CD4-positive, alpha-beta T cell treated with Interleukin-17A for 1 hour (primary cell): ENCODE measurements at regions not wholly inside any gene's neighbourhood (a gene's known extent, or its start where the extent isn't known, plus 50 kb on each side); places are given as distances from the start of the nearest gene placed in this dataset.
"Not testable (repeated sequence)": the region's sequence is repeated elsewhere in the genome, so short reads cannot be mapped to it uniquely, and the experiment has no call there.

Source experiments
- DNase-seq: peaks from one replicate; pipeline ENCODE4 v3.0.0-alpha.2; 2020

DNA sequence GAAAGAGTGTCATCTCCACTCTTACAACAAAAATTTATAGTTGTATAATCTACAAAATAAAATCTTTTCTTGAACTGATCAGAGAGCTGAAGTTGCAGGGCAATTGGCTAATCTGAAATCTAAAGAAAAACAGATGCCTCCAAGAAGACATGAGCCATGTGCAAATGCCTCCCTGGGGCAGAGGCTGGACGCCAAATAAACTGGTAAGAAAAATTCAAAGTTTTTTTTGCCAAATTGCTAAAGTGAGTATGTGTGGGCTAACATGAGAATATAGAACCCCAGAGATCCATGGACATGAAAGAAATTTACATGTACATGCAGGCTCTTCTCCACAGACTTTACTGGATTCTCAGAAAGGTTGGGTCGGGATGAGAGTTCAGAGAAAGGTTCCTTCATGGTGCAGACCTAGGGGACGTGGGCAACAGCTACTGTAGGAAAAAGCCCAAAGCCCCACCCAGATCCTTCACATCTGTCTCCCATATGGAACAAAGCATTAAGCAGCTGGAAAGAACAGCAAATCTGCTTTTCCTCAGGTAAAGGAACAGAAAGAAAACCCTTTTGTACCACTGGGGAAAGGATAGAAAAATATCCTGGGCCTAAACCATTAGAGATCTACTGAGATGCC, 90.5 kb upstream of the SIRPG start:
- no peak for DNase-seq

DNA sequence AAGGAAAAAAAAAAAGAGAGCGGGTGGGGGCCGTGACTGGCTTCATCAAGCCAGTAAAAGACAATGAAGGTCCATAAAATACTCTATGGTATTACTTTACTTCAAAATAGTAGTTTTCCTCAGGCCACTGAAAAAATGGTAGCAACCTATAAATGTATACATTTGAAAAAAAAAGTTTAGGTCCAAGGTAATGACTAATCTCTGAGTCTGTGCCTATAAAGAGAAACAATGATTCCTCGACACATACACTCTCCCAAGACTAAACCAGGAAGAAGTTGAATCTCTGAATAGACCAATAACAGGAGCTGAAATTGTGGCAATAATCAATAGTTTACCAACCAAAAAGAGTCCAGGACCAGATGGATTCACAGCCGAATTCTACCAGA, 84.5 kb upstream of the SIRPG start:
- not testable (repeated sequence) for DNase-seq

DNA sequence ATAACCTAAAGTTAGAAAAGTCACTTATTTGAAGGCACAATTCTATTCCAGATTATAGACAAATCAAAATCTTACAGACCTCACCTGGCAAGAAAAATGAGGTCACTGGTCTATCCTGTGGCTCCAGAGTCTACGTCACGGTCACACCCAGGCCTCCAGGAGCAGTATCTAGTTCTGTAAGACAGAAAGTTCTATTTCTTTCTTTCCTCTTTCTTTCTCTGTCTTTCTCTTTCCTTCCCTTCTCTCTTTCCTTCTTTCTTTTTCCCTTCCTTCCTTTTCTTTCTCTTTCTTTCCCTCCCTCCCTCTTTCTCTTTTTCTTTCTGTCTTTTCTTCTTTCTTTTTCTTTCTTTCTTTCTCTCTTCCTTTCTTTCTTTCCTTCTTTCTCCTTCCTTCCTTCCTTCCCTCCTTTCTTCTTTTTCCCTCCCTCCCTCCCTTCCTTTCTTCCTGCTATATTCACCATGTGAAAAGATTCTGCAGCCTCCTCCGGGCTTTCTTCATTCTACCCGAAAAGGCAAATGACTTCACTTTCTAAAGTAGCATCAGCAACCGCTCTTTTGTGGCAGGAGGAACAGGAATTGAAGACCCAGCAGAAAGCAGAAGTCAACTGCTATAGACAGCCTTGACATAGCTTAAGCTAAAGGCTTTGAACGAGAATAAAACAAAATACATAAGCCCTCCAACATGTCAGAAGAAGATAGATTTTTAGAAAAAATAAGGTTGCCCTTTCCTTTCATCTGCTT, 83.9 kb upstream of the SIRPG start:
- DNase-seq, result no peak

DNA sequence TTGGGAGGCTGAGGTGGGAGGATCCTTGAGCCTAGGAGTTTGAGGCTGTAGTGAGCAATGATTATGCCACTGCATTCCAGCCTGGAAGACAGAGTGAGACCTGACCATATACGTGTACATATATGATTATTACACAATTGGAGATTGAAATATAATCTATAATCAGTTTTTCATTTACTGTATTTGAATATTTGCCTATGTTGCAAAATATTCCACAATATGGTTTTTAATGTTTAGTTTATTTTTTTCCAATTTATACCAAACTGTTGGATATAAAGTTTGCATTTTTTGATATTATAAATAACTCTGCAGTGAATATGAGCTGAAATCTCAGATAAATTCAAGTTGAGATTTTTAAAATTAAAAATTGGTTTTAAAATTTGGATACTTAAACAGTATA, 79.6 kb upstream of the SIRPG start:
- no peak for DNase-seq

DNA sequence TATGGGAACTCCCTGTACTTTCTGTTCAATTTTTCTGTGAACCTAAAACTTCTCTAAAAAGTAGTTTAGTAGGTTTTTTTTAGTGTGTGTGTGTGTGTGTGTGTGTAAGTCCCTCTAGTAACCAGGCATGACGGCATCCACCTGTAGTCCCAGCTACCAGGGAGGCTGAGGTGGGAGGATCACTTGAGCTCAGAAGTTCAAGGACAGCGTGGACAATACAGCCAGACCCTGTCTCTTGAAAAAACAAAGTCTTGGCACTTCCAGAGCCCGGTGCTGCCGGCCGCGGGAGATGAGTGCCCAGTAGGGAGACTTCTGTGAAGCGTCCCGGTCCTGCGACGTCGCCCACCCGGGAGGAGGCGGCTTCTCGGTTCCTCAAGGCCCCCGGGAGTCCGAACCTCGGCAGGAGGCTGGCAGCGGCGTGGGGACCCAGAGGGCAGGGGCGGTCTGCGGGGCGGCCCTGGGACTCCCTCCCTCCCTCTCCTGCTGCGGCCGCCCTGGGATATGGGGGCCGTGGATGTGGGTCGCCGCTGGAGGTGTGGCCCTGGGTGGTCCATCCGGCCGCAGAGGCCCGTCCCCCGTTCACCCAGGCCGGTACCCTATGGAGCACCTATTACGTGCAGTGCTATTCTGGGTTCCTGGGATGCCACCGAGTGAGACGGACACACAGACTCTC, 78.0 kb upstream of the SIRPG start:
- DNase-seq, result no peak

DNA sequence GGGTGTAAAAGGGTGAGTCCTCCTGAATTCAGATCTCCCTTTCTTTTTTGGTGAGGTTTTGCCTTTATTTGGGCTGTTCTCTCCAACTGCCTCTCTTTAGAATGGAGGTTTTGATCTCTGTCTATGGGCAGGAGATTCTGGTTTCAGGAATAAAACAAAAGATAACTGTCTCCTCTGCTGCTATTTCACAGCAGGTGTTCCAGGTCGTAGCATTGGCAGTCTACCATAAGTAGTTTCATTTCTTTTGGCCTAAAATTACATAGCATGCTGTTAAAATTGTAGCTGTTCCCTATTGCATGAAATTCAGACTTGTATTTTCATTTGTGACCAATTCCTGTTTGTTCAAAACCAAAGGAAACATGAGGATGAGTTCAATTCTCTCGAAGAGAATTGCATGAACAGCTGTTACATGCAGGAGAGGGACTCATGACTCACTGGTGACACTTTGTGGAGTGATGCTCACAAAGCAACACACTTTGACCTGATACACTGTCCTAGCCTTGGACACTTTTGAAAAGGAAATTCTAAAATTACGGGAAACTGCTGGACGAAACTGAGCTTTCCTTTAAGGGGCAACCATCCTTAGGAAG, 76.8 kb upstream of the SIRPG start:
- DNase-seq, result peak; percentile 68

DNA sequence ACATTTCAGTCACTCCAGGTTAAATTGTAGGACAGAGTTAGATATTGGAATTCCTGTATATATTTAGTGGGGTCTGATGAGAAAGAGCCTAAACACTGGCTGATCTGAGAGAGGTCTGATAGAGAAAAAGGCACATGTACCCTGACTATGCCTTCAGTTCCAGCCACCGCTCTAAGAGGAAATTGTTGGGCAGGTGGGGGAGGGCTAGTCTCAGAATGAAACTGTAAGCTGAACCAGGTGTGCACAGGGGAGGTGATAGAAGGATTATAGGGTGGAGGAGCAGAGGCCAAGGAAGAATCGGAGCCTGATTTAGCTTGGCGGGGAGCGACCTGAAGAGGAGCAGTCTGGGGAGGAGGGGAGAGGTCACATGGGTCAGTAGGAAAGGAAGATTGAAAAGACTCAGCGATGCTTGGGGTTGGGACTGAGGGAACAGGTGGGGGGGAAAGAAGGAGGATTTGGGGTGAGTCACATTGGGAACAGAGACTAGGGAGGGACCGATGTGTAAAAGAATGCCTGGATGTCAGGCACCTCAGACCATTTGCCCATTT, 74.3 kb upstream of the SIRPG start:
- DNase-seq, result peak; percentile 49

DNA sequence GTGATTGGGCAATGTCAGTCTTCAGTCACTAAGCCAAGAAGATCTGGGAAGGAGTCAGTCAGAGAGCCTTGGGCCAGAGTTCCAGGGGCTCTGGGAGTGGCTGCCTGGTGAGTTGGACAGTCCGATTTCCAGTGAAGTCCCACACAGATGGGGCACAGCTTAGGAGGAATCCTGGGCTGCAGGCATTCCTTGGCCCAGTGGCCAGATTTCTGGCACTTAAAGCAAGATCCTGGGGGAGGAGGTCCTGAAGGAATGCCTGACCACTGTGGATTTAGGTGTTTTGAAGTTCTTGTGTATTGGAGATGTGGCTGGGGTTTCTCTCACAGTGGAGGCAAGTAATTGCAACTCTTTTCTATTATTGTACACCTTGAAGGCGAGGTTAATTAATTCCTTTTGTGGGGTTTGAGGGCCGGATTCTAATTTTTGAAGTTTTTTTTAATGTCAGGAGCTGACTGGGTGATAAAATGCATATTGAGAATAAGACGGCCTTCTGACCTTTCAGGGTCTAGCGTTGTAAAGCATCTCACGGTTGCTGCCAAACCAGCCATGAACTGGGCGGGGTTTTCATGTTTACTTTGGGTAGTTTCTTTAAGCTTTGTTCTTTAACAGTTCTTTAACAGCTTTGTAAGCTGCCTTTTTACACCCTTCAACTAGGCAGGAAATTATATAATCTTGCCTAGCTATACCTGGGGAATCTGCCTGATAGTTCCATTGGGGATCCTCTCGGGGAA, 73.6 kb upstream of the SIRPG start:
- DNase-seq, result peak; percentile 39

DNA sequence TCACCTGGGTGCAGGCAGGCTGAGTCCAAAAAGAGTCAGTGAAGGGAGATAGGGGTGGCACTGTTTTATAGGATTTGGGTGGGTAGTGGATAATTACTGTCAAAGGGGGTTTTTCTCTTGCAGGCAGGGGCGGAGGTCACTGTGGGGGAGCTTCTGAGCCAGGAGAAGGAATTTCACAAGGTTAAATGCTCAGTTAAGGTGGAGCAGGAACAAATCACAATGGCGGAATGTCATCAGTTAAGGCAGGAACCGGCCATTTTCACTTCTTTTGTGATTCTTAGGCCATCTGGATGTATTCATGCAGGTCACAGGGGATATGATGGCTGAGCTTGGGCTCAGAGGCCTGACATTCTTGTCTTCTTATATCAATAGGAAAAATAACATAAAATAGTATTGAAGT, 69.7 kb upstream of the SIRPG start:
- not testable (repeated sequence) for DNase-seq

DNA sequence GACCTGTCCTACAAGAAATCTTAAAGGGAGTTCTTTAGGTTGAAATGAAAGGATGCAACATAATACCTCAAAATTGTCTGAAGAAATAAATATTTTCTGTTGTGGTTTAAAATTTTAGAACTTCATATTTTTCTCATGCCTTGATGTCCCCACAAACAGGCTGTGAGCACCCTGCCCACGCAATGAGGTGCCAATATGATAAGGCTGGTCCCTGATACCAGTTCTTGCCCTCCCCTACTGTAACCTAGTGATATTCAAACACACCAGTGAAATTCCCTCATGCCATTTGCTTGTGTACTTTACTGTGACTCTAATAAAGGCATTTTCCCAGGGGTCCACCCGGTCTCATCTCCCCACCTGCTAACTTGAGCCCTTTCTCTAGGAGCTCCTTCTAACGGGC, 67.3 kb upstream of the SIRPG start:
- no peak for DNase-seq

DNA sequence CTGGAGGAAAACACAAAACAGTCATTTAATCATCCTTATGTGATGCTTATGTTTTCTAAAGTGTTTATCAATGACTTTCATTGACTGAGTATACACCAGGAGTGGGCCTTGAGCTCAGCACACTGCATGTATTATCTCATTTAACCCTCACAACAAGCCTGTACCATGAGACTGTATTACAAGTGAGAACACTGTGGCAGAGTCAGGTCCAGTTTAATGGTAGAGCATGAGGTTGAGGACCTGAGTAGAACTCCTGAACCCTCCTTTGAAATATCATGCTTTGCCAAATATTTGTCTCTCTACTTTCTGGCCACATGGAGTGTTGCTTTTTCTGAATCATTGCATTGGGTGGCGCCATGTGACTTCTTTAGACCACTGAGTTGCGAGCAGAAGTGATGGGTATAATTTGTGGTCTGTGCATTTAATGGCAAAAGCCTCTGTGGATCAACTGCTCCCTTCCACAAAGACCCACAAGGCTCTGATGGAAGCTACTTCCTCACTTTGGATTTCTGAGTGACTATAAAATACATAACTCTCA, 65.0 kb upstream of the SIRPG start:
- DNase-seq, result no peak

DNA sequence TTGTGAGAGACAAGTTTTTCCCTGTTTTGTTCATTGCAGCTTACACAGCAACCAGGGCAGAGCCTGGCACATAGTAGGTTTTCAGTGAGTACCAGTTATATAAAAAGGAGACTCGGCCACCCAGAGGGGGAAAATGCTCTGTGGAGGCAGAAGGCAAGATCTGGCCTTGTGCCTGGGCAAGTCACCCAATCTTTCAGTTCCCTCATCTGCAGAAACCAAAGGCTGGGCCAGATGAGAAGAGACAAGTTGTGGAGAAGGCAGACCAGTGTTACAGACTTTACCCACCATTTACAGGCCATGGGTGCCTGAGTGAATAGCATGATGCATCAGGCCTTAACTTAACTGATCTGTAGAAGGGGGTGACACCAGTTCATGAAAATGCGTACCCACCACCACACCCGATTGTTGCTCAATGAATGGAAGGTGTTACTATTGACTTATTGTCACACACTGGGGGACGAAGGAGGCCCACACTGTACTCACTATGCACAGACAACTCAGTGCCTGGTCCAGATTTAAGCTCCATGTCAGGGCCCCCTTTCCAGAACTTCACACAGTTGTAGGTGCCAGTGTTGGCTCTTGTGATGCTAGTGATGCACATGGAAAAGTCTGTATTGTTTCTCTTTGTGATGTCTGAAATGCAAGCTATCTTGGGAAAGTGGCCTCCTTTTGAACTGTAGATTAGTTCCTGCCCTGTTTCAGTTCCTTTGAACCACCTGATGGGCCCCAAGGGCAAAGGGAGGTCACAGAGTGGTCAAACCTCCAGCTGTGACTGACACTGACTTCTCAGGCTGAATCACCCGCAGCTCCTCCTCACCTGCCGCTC, 64.3 kb upstream of the SIRPG start:
- no peak for DNase-seq

DNA sequence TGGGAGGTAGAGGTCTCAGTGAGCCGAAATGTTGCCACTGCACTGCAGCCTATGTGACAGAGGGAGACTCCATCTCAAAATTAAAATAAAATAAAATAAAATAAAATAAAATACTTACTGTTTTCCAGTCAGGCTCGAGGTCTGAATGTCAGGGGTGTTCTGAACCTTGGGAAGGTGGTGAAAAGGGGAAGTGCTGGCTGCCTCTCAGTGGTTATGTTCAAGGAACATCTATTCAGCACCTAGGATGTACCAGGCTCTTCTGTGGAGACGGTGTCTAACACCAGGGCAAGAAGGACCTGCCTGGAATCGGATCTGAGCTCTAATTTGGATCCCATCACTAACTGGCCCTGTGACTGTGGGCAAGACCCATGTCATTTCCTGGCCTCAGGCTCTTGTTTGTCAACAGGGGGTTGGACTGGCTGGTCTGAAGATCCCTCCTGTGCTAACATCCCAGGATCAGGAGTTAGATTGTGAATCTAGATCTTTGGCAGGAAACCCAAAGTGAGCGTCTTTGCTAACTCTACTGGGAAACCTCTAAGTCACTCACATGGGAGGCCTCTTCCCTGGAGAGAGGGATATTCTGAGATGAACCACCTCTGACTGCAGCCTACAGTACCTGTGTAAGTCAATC, 63.4 kb upstream of the SIRPG start:
- no peak for DNase-seq

DNA sequence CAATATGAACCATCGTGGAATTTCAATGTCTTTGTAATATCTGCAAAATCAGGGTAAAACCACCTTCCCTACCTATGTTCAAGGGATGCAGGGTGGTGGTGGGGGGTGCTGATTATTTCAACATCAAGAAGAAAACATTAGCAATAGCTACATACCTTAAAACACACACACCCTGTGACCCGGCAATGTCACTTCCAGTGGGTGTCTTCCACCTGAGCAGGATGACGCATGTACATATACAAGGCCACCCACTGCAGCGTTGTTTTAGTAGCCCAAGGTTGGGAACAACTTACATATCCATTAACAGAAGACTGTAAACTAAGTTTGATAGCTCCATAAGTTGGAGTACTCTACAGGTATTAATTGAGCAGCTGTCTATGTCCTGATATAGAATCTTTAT, 62.6 kb upstream of the SIRPG start:
- no peak for DNase-seq

DNA sequence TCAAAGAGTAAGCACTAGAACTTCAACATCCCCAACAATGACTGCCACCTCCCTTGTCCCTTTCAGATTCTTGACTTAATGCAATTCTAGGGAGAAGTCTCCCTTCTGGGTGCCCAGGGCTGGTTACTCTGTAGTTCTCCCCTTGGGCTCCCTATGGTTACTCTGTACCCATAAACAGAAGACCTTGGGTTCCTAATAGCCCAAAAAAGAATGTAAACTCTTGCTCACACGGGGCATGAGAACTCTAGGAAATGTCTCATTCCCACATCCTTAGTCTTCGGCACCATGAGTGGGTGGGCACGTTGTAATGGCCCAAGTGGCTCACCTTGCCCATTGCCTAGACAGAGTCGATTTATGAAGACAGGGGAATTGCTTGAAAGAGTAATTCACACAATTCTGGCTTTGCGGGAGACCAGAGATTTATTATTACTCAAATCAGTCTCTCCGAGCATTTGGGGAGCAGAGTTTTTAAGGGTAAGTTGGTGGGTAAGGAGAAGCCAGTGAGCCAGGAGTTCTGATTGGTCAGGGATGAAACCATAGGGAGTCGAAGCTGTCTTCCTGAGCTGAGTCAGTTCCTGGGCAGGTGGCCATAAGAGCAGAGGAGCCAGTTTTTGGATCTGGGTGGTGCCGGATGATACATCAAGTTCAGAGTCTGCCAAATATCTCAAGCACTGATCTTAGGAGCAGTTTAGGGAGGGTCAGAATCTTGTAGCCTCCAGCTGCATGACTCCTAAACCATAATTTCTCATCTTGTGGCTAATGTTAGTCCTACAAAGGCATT, 61.2 kb upstream of the SIRPG start:
- no peak for DNase-seq

DNA sequence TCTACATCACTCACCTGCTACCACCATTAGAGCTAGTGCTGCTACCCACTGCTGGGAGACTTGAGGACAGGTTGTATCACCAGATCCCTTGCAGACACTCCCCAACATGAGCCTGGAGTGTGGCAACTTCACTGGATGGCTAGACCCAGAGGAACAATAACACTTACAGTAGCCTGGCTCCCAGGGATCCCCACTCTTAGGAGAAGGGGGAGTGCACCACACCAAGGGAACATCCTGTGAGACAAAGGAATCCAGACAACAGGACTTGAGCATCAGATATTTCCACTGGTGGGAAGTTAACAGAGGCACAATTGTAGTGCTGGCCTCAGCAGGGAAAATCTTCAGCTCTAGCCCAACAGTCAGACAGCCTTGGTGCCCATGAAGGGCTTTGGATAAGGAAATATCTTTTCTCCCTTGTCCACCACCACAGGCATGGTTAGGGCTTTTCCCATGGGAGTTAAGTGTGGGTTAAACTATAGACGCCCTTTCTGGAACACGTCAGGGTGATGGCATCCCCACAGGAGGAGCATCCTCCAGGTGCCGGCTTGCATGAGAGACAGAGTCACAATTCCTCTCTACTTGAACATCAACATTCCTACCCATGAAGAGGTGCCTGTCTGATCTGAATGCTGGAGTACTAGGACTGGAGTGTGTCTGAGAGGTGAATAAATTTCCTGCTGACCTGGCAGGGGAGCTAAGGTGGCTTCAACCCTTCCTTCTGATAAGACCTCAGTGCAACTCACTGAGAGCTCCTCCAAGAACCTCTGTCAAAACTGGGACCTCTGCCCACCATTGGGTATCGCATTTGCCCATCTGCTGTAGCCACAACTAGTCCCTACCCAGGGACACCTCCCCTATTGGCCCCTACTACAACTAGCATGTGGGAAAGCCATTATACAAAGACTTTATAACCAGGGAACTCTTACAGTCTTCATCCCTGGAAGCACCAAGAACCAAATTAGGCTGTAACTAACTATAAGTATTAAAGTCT, 55.4 kb upstream of the SIRPG start:
- no peak for DNase-seq

DNA sequence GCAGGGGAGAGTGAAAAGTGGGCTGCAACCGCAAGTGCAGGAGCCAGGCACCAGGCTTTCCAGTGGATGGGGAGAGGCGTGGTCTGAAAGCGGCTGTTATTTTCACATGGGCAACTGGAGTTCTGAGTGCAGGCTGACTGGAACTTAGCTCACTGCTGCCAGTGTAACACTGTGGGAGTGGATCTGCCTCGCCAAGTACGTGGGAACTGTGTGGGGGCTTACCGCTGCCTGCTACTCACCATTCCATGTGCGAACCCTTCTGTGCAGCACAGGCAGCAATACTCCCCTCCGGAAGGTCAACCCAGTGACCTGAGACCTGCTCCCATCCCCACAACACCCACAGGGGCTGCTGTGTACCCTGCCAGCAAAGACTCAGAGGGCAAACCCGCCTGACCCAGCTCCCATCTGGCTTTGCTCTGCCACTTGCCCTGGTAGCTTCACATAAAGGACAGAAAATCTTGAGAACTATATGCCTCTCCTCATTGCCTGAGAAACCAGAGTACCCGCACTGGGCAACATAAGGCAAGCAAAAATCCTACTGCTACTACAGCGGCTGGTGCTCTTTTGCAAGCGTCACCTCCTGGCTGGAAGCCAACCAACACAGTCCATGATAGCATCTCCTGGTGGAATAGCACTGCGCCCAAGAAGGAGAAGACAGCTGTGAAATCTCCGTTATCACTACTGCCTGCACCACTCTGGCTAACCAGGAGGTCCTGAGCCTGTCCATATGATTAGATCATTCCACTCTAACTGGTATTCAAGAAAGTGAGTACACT, 54.4 kb upstream of the SIRPG start:
- no peak for DNase-seq

DNA sequence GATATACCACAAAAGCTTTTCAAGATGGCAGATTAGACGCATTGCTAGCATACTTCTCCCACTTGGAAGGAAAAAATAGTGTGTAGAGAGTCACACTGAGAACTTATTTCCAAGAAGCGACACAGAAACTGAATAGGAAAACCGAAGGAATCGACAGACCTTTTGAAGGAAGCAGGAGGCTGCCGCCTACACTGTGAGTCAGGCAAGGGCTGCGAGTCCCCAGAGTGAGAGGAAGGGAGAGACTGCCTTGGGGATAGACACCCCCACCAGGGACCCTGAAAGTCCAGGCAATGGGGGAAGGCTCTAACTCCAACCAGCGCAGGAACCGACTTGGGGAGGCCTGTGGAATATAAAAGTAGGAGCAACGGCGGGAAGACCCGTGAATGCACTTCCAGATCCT, 53.7 kb upstream of the SIRPG start:
- DNase-seq, result no peak
